Upper lobe of left lung (tissue), 6 donors: ENCODE measurements at regions not wholly inside any gene's neighbourhood (a gene's known extent, or its start where the extent isn't known, plus 50 kb on each side); places are given as distances from the start of the nearest gene placed in this dataset.

ENCODE experiments used
- ATAC-seq, 2 donors: fragments of 200-7000 bp; cut with Tn5 transposase; one replicate each; pipeline ENCODE4 v1.9.1; 2022; ENCODE audit warnings: mild to moderate bottlenecking in 2 of 2, moderate library complexity in 2 of 2; ENCODE audit not compliant: low FRiP score in 2 of 2
- DNase-seq, 2 donors: peaks; one replicate each; pipeline ENCODE4 v3.0.0-alpha.2; 2019 to 2020
- H3K27ac ChIP-seq, 4 donors: fragments of 200-600 bp; sonication (generic); one replicate each; pipeline ENCODE4 v1.5.1; 2016 to 2019
- H3K27me3 ChIP-seq, 4 donors: fragments of 200-600 bp; sonication (generic); one replicate each; pipeline ENCODE4 v1.5.1; 2017 to 2019
- H3K36me3 ChIP-seq, 4 donors: fragments of 200-600 bp; sonication (generic); one replicate each; pipeline ENCODE4 v1.5.1; 2016 to 2019
- H3K4me1 ChIP-seq, 4 donors: fragments of 200-600 bp; sonication (generic); one replicate each; pipeline ENCODE4 v1.5.1; 2018 to 2019
- H3K4me3 ChIP-seq, 4 donors: fragments of 200-600 bp; sonication (generic); one replicate each; pipeline ENCODE4 v1.5.1; 2017 to 2019; ENCODE audit warnings: mild to moderate bottlenecking in 2 of 4, moderate library complexity in 1 of 4
- H3K9me3 ChIP-seq, 4 donors: fragments of 200-600 bp; sonication (generic); one replicate each; pipeline ENCODE4 v1.5.1; 2018 to 2019
- EP300 ChIP-seq, 4 donors: sonication (generic); formaldehyde crosslinking; IDR thresholded peaks; one replicate each; pipeline ENCODE4 v1.5.1; 2017; ENCODE audit warnings: antibody characterized with exemption in 4 of 4, control low read depth in 2 of 4
- POLR2A ChIP-seq, 4 donors: fragments of 450-650 bp; IDR thresholded peaks; one replicate each; pipeline ENCODE4 v1.5.1; 2016 to 2017; ENCODE audit warnings: antibody characterized with exemption in 4 of 4, mild to moderate bottlenecking in 2 of 4
- POLR2AphosphoS5 ChIP-seq, 2 donors: sonication (generic); formaldehyde crosslinking; IDR thresholded peaks; one replicate each; pipeline ENCODE4 v1.5.1; 2017; ENCODE audit warnings: antibody characterized with exemption in 2 of 2
- WGBS, 2 donors: methylation state at CpG; one replicate each; pipeline ENCODE4 v1.1.5; 2017 to 2018; 5-methylcytosine and 5-hydroxymethylcytosine counted together
- TF ChIP-seq, protein P1 (sequence below), 6 experiments: fragments of 450-650 bp in 4 of 6; fragments of 200-600 bp in 2 of 6; sonication (generic) in 2 of 6; IDR thresholded peaks; one replicate each; pipeline ENCODE4 v1.5.1; 2016 to 2019; ENCODE audit warnings: antibody characterized with exemption in 6 of 6
- donor health status: DM: no; HTN: no; CAD: no; lungs with moderate emphysema.
- donor health status: DM: no; HTN: yes; CAD: no; lungs with severe emphysema.

DNA sequence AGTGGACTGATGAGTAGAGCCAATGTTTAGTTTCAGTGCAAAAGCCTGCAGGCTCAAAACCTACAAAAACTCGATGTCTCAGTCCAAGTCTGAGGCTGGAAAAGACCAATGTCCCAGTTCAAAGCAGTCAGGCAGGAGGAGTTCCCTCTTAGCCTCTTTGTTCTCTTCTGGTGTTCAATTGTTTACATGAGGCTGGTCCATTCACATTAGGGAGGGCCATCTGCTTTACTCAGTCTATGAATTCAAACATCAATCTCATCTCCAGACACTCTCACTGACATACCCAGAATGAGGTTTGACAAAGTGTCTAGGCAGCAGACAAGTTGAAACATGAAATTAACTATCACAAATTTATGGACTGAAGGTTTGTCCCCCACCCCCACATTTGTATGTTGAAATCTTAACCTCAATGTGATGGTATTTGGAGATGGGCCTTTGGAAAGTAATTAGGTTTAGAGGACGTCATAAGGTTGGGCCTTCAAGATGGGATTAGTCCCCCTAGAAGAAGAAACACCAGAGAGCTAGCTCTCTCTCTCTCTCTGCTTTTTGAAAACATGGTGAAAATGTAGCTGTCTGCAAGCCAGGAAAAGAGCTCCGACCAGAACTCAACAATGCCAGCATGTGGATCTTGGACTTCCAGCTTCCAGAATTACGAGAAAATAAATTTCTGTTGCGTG, 438.5 kb upstream of the RGMA start:
- no peak overlapping the region for H3K27ac ChIP-seq
- TF ChIP-seq POLR2AphosphoS5 (IDR thresholded peaks at IDR 0.05) = no peak
- TF ChIP-seq, protein P1, sequence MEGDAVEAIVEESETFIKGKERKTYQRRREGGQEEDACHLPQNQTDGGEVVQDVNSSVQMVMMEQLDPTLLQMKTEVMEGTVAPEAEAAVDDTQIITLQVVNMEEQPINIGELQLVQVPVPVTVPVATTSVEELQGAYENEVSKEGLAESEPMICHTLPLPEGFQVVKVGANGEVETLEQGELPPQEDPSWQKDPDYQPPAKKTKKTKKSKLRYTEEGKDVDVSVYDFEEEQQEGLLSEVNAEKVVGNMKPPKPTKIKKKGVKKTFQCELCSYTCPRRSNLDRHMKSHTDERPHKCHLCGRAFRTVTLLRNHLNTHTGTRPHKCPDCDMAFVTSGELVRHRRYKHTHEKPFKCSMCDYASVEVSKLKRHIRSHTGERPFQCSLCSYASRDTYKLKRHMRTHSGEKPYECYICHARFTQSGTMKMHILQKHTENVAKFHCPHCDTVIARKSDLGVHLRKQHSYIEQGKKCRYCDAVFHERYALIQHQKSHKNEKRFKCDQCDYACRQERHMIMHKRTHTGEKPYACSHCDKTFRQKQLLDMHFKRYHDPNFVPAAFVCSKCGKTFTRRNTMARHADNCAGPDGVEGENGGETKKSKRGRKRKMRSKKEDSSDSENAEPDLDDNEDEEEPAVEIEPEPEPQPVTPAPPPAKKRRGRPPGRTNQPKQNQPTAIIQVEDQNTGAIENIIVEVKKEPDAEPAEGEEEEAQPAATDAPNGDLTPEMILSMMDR (IDR thresholded peaks at IDR 0.05) = no peak
- TF ChIP-seq EP300 (IDR thresholded peaks at IDR 0.05) = no peak
- no peak for TF ChIP-seq POLR2A (IDR thresholded peaks at IDR 0.05)
- ATAC-seq (no peak), DNase-seq (no peak)
- no peaks in the 10 kb centered on the region for H3K9me3 ChIP-seq
- H3K27me3 ChIP-seq = no peaks in the 10 kb centered on the region
- H3K36me3 ChIP-seq = no peaks in the 10 kb centered on the region
- WGBS, 2 donors = 80 to 81% methylated on average over 5 of the region's 5 CpGs
- H3K4me1 ChIP-seq = no peaks in the 10 kb centered on the region
- no peak overlapping the region for H3K4me3 ChIP-seq

DNA sequence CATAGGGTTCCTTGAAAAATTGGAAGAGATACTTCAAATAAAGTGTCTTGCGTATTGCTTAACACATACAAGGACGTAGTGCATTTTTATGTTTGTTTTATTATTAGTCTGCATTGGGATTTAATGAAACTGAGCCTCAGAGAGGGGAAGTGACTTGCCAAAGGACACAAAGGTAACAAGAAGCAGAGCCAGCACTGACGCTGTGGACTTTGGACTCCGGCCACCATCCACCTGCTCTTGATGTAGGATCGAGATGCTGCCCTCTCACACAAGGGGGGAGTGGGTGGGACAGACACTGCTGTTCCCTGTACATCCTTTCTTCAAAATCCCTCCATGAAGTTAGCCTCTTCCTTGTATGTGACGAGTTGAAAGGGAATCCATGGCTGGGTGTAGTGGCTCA, 435.4 kb upstream of the RGMA start:
- 63 to 68% methylated on average over 6 of the region's 6 CpGs for WGBS, 2 donors
- ATAC-seq = no peak
- H3K4me3 ChIP-seq = no peak overlapping the region
- H3K27me3 ChIP-seq = no peaks in the 10 kb centered on the region
- no peak overlapping the region for H3K27ac ChIP-seq
- TF ChIP-seq, protein P1 (IDR thresholded peaks at IDR 0.05) = no peak
- TF ChIP-seq POLR2A (IDR thresholded peaks at IDR 0.05) = no peak
- no peak for TF ChIP-seq POLR2AphosphoS5 (IDR thresholded peaks at IDR 0.05)
- TF ChIP-seq EP300 (IDR thresholded peaks at IDR 0.05) = no peak
- H3K36me3 ChIP-seq = no peaks in the 10 kb centered on the region
- no peaks in the 10 kb centered on the region for H3K4me1 ChIP-seq
- no peak for DNase-seq
- no peaks in the 10 kb centered on the region for H3K9me3 ChIP-seq

DNA sequence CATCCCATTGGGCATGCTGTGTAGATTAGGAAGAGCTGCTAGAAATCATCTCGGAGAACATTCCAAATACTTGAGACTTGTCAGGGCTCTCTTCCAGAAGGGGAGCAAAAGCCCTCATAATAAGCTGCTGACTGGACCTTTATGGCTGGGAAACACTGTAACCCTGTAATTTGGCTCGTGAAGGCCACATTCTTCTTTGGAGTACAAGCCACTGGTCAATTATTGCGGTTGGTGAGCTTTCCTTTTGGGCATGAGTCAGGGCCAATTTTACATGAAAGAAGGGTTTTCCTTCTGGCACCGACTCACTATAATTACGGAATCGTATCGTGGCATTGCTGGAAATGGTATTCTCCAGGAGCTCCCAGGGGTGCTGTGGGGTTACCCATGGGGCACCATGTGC, 434.5 kb upstream of the RGMA start:
- Histone ChIP-seq H3K27me3 (no peaks in the 10 kb centered on the region), H3K9me3 (no peaks in the 10 kb centered on the region), H3K4me1 (no peaks in the 10 kb centered on the region), H3K4me3 (no peak overlapping the region), H3K27ac (no peak overlapping the region), H3K36me3 (no peaks in the 10 kb centered on the region)
- WGBS, 2 donors = 76 to 84% methylated on average over 7 of the region's 7 CpGs
- ATAC-seq = peak in 1 of 2 donors; percentile 65
- no peak for DNase-seq
- TF ChIP-seq POLR2A (IDR thresholded peaks at IDR 0.05) (no peak), EP300 (IDR thresholded peaks at IDR 0.05) (no peak), POLR2AphosphoS5 (IDR thresholded peaks at IDR 0.05) (no peak)
- TF ChIP-seq, protein P1 (IDR thresholded peaks at IDR 0.05) = no peak

DNA sequence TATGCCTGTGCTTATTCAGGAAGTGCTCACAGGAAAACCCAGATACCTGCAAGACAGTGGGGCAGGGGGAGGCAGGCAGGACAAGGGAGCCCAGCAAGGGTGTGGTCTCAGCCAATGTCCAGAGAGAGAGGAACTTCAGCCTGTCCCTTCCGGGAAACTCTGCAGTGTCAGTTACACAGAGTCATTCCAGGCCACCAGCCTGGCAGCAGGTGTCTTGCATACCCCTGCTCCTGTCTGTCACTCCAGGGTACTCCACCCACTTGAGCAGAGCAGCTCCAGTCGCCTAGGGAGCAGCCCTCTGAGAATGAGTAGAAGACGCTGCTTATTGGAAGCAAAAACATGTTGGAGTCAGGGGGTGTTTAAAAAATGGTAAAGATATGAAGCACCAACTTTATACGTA, 431.2 kb upstream of the RGMA start:
- Histone ChIP-seq H3K36me3 (no peaks in the 10 kb centered on the region), H3K27ac (no peak overlapping the region), H3K4me1 (no peaks in the 10 kb centered on the region), H3K27me3 (no peaks in the 10 kb centered on the region), H3K4me3 (no peak overlapping the region), H3K9me3 (no peaks in the 10 kb centered on the region)
- no peak for DNase-seq
- TF ChIP-seq, protein P1 (IDR thresholded peaks at IDR 0.05) = no peak
- no peak for TF ChIP-seq POLR2AphosphoS5 (IDR thresholded peaks at IDR 0.05)
- no peak for TF ChIP-seq POLR2A (IDR thresholded peaks at IDR 0.05)
- TF ChIP-seq EP300 (IDR thresholded peaks at IDR 0.05) = no peak
- no peak for ATAC-seq
- WGBS, 2 donors = 55 to 69% methylated on average over 4 of the region's 4 CpGs

DNA sequence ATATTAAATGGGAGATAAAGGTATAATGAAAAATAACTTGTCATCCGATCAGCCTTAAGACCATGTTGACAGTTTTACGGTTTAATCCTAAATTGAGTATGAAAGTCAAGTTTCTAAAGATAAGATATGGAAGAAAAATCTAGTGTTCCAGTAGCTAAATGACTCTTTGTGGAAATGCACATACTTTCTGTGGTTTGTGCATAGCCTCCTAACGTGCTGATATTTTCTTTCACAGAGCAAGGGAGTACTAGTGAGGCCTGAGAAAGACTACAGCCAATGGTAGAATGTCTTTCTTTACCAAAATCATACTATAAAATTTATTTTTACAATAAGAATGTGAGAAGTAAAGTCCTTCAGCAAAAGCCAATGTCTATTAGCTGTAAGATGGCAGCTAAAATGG, 430.6 kb upstream of the RGMA start:
- Histone ChIP-seq H3K27ac (no peak overlapping the region), H3K4me3 (no peak overlapping the region), H3K36me3 (no peaks in the 10 kb centered on the region), H3K27me3 (no peaks in the 10 kb centered on the region), H3K4me1 (no peaks in the 10 kb centered on the region), H3K9me3 (no peaks in the 10 kb centered on the region)
- TF ChIP-seq, protein P1 (IDR thresholded peaks at IDR 0.05) = no peak
- TF ChIP-seq EP300 (IDR thresholded peaks at IDR 0.05) (no peak), POLR2A (IDR thresholded peaks at IDR 0.05) (no peak), POLR2AphosphoS5 (IDR thresholded peaks at IDR 0.05) (no peak)
- 73 to 80% methylated on average over 3 of the region's 3 CpGs for WGBS, 2 donors
- ATAC-seq (no peak), DNase-seq (no peak)
